ENCODE measurements at regions not wholly inside any gene's neighbourhood (a gene's known extent, or its start where the extent isn't known, plus 50 kb on each side); places are given as distances from the start of the nearest gene placed in this dataset.
"Not testable (repeated sequence)": the region's sequence is repeated elsewhere in the genome, so short reads cannot be mapped to it uniquely, and the experiment has no call there.

- no peak for DNase-seq
These were observed 118.9 kb upstream of the IGF1R start for GRCh38 chr15:98529205-98530145.

DNA sequence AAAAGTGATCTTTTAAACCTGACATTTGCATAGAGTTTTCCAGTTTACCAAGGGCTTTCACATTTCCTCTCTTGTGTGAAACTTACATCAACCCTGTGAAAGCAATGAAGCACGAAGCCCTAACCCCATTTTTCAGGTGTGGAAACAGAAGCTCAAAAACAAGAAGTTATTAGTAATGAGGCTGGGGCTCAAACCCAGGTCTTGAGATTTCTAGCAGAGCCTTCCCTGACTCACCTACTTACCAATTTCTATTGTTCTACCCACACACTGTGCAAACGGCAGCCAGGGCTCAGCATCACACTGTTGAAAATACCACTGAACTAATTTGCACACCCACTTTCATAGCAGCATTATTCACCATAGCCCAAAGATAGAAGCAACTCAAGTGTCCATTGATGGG, 117.8 kb upstream of the IGF1R start:
- DNase-seq = no peak

DNA sequence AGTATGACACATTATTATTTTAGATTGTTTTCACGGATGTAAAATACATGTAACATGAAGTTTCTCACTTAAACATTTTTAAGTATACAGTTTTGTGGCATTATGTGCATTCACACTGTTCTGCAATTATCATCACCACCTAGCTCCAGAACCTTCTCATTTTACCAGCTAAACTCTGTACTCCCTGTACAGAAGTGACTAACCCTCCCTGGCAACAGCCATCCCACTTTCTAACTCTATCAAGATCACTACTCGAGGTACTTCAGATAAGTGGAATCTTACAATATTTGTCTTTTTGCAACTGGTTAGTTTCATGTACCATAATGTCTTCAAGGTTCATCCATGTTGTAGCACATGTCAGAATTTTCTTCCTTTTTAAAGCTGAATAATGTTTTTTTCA, 116.3 kb upstream of the IGF1R start:
- no peak for DNase-seq

DNA sequence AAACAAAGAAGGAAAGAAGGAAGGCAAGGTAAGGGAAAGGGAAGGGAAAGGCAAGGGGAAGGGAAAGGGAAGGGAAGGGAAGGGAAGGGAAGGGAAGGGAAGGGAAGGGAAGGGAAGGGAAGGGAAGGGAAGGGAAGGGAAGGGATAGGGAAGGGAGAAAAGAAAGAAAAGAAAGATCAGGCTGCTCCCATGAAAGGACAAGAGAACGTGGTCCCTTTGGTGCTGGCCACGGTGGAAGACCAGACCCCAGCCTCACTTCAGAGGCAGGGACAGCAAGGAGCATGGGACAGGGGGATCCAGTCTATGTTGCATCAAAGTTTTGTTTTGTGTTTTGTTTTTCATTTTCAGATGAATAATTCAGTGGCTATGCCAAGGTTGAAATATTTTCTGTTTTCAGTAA, 111.4 kb upstream of the IGF1R start:
- DNase-seq = no peak

GRCh38 chr15:98537516-98538060, 110.8 kb upstream of the IGF1R start:
- no peak for DNase-seq

- no peak for DNase-seq
These were observed 106.8 kb upstream of the IGF1R start for GRCh38 chr15:98541519-98541918.

GRCh38 chr15:98543237-98543636, 105.1 kb upstream of the IGF1R start:
- DNase-seq = no peak

GRCh38 chr15:98546329-98546728, 102.0 kb upstream of the IGF1R start:
- no peak for DNase-seq

GRCh38 chr15:98547275-98547674, 101.1 kb upstream of the IGF1R start:
- DNase-seq = no peak

GRCh38 chr15:98547741-98548138, 100.6 kb upstream of the IGF1R start:
- DNase-seq = peak; percentile 16

DNA sequence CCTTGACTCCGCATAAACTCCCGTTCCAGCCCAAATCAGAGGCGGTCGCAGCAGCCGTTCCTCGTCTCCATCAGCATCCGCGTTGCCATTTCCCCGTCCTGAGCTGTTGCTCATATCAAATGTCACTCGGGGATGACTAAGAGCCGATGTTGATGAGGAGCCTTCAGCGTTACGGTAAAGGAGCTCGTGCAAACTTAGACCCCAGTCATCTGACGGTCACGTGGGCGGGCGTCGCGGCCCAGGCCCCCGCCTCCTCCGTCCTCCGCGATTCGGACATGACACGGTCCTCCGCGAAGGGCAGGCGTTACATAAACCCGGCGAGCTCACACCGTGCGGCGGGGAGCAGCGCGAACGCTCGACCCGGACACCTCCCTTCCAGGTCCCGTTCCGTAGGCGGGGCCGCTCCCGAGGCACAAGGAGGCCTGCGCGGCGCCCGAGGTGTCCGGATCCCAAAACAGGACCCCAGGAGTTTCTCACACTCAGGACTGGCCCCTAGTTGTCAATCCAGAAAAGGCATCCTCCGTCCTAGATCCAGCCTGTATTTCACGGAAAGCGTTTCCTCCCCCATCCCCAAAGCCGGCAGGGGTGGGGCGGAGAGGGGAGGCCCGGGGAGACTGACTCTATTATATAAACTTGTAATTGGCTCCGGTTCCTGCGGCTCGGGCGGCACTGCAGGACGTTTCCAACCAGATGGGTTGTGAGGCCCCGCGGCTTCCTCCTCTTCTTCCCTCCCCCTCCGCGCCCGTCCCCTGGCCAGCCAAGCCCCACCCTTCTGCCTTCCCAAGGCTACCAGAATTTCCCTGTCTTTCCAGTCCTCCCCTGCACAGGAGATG, 100.0 kb upstream of the IGF1R start:
- peak; percentile 82 for DNase-seq

DNA sequence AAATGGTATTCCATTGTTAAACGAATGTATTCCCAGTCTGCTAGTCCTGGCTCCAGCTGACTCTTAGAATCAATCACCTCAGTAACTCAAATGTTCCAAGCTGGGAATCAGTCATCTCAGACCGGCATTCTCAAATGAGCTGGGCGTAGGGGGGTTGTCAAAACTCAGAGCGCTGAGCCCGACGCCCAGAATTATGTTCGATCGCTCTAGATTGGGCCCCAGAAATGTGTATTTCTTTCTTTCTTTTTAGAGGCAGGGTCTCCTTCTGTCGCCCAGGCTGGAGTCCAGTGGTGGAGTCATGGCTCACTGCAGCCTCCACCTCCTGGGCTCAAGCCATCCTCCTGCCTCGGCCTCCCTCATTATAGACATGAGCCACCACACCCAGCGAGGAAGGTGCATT, 99.3 kb upstream of the IGF1R start:
- DNase-seq = no peak

- no peak for DNase-seq
These were observed 98.6 kb upstream of the IGF1R start for GRCh38 chr15:98549741-98550140.

GRCh38 chr15:98550363-98550762, 98.0 kb upstream of the IGF1R start:
- not testable (repeated sequence) for DNase-seq

DNA sequence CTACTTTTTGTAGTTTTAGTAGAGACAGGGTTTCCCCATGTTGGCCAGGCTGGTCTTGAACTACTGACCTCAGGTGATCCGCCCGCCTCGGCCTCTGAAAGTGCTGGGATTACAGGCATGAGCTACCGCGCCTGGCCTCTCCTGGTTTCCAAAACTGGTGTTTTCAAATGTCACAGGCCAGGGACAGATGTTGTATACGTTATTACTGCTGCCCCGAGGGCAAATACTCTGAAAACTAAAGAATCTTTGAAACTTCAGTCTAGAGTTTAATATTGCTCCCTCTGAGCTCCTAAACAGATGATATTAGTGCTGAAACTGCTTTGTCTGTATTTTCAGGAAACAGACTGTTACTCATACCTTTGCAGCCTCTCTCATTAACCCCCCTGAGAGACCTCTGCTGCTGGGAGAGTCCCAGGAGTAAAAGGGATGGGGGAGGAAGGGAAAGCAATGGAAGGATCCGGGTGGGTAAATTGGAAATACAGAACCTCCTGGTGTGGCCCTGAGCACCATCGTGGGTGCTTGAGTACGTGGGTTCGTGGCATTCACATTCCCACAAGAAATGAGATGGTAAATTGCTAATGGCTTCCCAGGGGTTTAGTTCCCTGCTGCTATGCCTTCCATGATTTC, 96.3 kb upstream of the IGF1R start:
- no peak for DNase-seq

- no peak for DNase-seq
These were observed 93.8 kb upstream of the IGF1R start for GRCh38 chr15:98554272-98555172.

DNA sequence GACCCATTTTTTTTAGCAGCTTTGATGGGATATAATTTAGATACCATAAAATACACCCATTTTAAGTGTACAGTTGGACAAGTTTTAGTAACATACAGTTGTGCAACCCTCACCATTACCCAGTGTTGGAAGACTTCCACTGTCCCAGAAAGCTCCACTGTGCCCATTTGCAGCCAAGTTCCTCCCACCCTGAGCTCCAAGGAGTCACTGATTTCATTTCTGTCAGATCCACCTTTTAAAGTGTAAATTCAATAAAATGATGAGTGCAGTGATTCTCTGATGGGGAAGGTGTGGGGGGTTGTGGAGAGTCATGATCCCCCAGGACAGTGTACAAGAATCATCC, 93.2 kb upstream of the IGF1R start:
- no peak for DNase-seq

- DNase-seq = no peak
These were observed 92.0 kb upstream of the IGF1R start for GRCh38 chr15:98556321-98556720.

DNA sequence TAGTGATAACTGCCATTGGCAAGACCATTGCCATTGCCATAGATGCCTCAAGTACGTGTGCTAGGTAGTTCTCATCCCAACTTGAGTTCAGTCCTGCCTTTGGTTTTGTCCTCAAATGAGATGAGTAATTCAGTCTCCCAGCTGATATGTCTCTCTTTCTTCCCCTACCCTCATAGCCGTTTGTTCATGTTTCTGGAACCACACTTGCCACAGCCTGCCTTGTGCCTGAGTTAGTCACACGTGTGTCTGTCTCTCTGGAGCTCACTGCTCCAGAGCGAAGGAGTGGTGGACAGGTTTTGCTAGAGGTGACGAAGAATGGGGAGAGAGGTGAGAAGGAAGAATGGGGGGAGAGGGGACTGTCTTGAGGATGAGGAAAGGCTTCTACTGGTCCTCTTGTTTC, 88.0 kb upstream of the IGF1R start:
- no peak for DNase-seq

- no peak for DNase-seq
These were observed 87.0 kb upstream of the IGF1R start for GRCh38 chr15:98561169-98561941.

GRCh38 chr15:98562331-98562937, 85.9 kb upstream of the IGF1R start:
- DNase-seq = no peak

Data from fibroblast of skin of right quadriceps (primary cell).